Vagina (tissue), 2 donors: ENCODE measurements at regions not wholly inside any gene's neighbourhood (a gene's known extent, or its start where the extent isn't known, plus 50 kb on each side); places are given as distances from the start of the nearest gene placed in this dataset.

Experiments
- DNase-seq, 2 donors: peaks; one replicate each; pipeline ENCODE4 v3.0.0-alpha.2; 2017; ENCODE audit errors: extremely low spot score in 2 of 2
- H3K27ac ChIP-seq: fragments of 200-600 bp; sonication (generic); one replicate; pipeline ENCODE4 v1.5.1; 2019
- H3K27me3 ChIP-seq: fragments of 200-600 bp; sonication (generic); one replicate; pipeline ENCODE4 v1.5.1; 2019
- H3K36me3 ChIP-seq, 2 donors: fragments of 200-600 bp; sonication (generic); one replicate each; pipeline ENCODE4 v1.5.1; 2017 to 2019
- H3K4me1 ChIP-seq: fragments of 200-600 bp; sonication (generic); one replicate; pipeline ENCODE4 v1.5.1; 2019
- H3K4me3 ChIP-seq, 2 donors: fragments of 200-600 bp; sonication (generic); 1 replicate in 1 of 2; 2 replicates in 1 of 2; pipeline ENCODE4 v1.5.1; 2016 to 2019
- H3K9me3 ChIP-seq: fragments of 200-600 bp; sonication (generic); one replicate; pipeline ENCODE4 v1.5.1; 2019
- CTCF ChIP-seq, 3 experiments: fragments of 450-650 bp in 2 of 3; fragments of 200-600 bp in 1 of 3; sonication (generic) in 1 of 3; IDR thresholded peaks; one replicate each; pipeline ENCODE4 v1.5.1; 2017 to 2019; ENCODE audit warnings: antibody characterized with exemption in 3 of 3, mild to moderate bottlenecking in 2 of 3, moderate library complexity in 2 of 3
- POLR2A ChIP-seq, 2 donors: fragments of 450-650 bp; IDR thresholded peaks; one replicate each; pipeline ENCODE4 v1.6.1; 2017; ENCODE audit warnings: antibody characterized with exemption in 2 of 2, mild to moderate bottlenecking in 2 of 2, moderate library complexity in 2 of 2
- POLR2AphosphoS5 ChIP-seq, 2 donors: sonication (generic); formaldehyde crosslinking; IDR thresholded peaks; one replicate each; pipeline ENCODE4 v1.9.0; 2017; ENCODE audit warnings: antibody characterized with exemption in 2 of 2, mild to moderate bottlenecking in 2 of 2, low read depth in 1 of 2; ENCODE audit not compliant: insufficient read depth in 1 of 2
- intact Hi-C: fragments of 100-400 bp; cut with DNase I; formaldehyde crosslinking; loops from one replicate; pipeline ENCODE4 v1.15.1; 2023

DNA sequence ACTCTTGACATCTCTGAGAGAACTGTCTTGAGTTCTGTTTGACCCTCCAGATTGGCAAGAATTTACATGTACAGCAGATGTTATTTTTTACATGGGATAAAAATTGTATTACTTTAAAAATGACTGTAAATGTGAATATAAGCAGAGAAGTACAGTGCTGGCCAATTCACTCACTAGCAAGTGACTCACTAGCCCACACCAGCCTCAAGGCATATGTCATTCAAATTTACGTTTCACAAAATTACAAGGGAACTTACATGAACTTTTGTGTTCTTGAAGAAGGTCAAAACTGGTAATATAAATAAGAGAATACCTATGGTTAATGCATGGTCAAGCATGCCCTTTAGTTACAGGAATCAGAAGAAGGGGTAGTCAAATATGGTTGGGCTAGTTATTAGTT is 54.0 kb upstream of the HMGCLL1 start:
- H3K27me3 ChIP-seq = no peaks in the 10 kb centered on the region

More for the DNA sequence above, 54.0 kb upstream of the HMGCLL1 start:
- Histone ChIP-seq H3K4me3 (no peak overlapping the region), H3K4me1 (no peaks in the 10 kb centered on the region), H3K36me3 (no peaks in the 10 kb centered on the region), H3K9me3 (no peaks in the 10 kb centered on the region), H3K27ac (no peak overlapping the region)
- TF ChIP-seq CTCF (IDR thresholded peaks at IDR 0.05) (no peak), POLR2A (IDR thresholded peaks at IDR 0.05) (no peak), POLR2AphosphoS5 (IDR thresholded peaks at IDR 0.05; ENCODE audit: insufficient read depth in 1 of 2, low read depth in 1 of 2) (no peak)
- intact Hi-C loops = no loop called here
- DNase-seq = no peak
